Middle frontal gyrus (tissue), 1 donor: ENCODE measurements at regions not wholly inside any gene's neighbourhood (a gene's known extent, or its start where the extent isn't known, plus 50 kb on each side); places are given as distances from the start of the nearest gene placed in this dataset.

Experiments
- DNase-seq: peaks from one replicate; pipeline ENCODE4 v3.0.0-alpha.2; 2015; ENCODE audit warnings: low spot score; ENCODE audit errors: extremely low spot score

GRCh38 chr1:107004421-107004820 is 52.1 kb upstream of the PRMT6 start:
- no peak for DNase-seq
